ENCODE measurements at regions not wholly inside any gene's neighbourhood (a gene's known extent, or its start where the extent isn't known, plus 50 kb on each side); places are given as distances from the start of the nearest gene placed in this dataset.

DNA sequence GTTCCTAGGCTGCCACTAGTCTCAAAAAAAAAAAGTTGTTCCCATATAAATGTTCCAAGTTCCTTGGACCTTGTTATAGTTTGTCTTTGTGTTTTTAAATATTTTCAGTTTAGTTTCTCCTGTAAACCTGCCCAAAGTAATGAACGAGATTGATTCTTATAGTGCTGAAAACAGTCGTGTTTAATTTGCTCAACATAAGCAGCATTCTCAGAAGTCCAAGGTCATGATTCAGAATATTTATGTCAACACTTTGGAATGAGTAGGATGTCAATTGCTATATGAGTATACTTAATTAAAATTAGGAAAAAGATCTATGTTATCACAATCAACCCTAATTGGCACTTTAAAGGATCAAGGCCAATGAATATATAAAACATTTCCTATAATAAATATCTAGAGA, 510.9 kb downstream of the PPP4R3C start:
- Histone ChIP-seq H4K20me1 (ENCODE audit: control insufficient read depth, insufficient read depth) (no peaks in the 10 kb centered on the region), H3K4me1 (ENCODE audit: control insufficient read depth, insufficient read depth, low read length) (no peaks in the 10 kb centered on the region), H3K27ac (ENCODE audit: control insufficient read depth, insufficient read depth) (no peak overlapping the region), H3K4me2 (ENCODE audit: control insufficient read depth, insufficient read depth) (no peak overlapping the region), H3K79me2 (ENCODE audit: control insufficient read depth, insufficient read depth, low read length) (no peaks in the 10 kb centered on the region), H3K27me3 (replicated peaks in 1 of 2; ENCODE audit: control insufficient read depth in 2 of 2, insufficient read depth in 2 of 2, low read length in 1 of 2) (no peaks in the 10 kb centered on the region), H3K36me3 (ENCODE audit: control insufficient read depth in 2 of 2, insufficient read depth in 2 of 2, low read length in 1 of 2) (no peaks in the 10 kb centered on the region), H3K9me3 (replicated peaks; ENCODE audit: control insufficient read depth, insufficient read depth, low read length) (no peaks in the 10 kb centered on the region), H2AFZ (ENCODE audit: control insufficient read depth, low read depth, low read length) (no peak overlapping the region), H3K4me3 (no peak overlapping the region), H3K9ac (ENCODE audit: control insufficient read depth, insufficient read depth, low read length) (no peak overlapping the region)
- POLR2A ChIA-PET = no interaction called here
- in situ Hi-C loops (cut with MboI) (no loop called here), intact Hi-C loops (cut with micrococcal nuclease; ENCODE audit: unreplicated experiment) (no loop called here)
- WGBS (ENCODE audit: insufficient coverage, insufficient replicate concordance, low lambda C conversion rate, missing lambda C conversion rate) = 0% methylated on average over 2 of the region's 2 CpGs
- RAD21 ChIA-PET (ENCODE audit: unreplicated experiment) = no interaction called here
- SMC1A ChIA-PET (ENCODE audit: uncharacterized antibody, unreplicated experiment) = no interaction called here
- TF ChIP-seq, protein P1, sequence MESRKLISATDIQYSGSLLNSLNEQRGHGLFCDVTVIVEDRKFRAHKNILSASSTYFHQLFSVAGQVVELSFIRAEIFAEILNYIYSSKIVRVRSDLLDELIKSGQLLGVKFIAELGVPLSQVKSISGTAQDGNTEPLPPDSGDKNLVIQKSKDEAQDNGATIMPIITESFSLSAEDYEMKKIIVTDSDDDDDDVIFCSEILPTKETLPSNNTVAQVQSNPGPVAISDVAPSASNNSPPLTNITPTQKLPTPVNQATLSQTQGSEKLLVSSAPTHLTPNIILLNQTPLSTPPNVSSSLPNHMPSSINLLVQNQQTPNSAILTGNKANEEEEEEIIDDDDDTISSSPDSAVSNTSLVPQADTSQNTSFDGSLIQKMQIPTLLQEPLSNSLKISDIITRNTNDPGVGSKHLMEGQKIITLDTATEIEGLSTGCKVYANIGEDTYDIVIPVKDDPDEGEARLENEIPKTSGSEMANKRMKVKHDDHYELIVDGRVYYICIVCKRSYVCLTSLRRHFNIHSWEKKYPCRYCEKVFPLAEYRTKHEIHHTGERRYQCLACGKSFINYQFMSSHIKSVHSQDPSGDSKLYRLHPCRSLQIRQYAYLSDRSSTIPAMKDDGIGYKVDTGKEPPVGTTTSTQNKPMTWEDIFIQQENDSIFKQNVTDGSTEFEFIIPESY (IDR thresholded peaks at IDR 0.05) = no peak
- no peak for TF ChIP-seq RELA (IDR thresholded peaks at IDR 0.05; ENCODE audit: borderline replicate concordance, partially characterized antibody)
- no peak for TF ChIP-seq GATAD2B (conservative IDR thresholded peaks at IDR 0.05; ENCODE audit: low read depth)
- no peak for TF ChIP-seq JUND (IDR thresholded peaks at IDR 0.05; ENCODE audit: low read depth, low read length)
- TF ChIP-seq PML (IDR thresholded peaks at IDR 0.05; ENCODE audit: low read length) = no peak
- TF ChIP-seq, protein P2, sequence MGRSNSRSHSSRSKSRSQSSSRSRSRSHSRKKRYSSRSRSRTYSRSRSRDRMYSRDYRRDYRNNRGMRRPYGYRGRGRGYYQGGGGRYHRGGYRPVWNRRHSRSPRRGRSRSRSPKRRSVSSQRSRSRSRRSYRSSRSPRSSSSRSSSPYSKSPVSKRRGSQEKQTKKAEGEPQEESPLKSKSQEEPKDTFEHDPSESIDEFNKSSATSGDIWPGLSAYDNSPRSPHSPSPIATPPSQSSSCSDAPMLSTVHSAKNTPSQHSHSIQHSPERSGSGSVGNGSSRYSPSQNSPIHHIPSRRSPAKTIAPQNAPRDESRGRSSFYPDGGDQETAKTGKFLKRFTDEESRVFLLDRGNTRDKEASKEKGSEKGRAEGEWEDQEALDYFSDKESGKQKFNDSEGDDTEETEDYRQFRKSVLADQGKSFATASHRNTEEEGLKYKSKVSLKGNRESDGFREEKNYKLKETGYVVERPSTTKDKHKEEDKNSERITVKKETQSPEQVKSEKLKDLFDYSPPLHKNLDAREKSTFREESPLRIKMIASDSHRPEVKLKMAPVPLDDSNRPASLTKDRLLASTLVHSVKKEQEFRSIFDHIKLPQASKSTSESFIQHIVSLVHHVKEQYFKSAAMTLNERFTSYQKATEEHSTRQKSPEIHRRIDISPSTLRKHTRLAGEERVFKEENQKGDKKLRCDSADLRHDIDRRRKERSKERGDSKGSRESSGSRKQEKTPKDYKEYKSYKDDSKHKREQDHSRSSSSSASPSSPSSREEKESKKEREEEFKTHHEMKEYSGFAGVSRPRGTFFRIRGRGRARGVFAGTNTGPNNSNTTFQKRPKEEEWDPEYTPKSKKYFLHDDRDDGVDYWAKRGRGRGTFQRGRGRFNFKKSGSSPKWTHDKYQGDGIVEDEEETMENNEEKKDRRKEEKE (IDR thresholded peaks at IDR 0.05) = no peak
- TF ChIP-seq TBL1XR1 (IDR thresholded peaks at IDR 0.05; ENCODE audit: low read depth, low read length) = no peak
- no peak for TF ChIP-seq ZNF24 (IDR thresholded peaks at IDR 0.05)
- no peak for TF ChIP-seq EP300 (IDR thresholded peaks at IDR 0.05; ENCODE audit: borderline replicate concordance in 1 of 2, control insufficient read depth in 1 of 2, low read depth in 2 of 2, low read length in 2 of 2)
- no peak for TF ChIP-seq IKZF2 (IDR thresholded peaks at IDR 0.05)
- no peak for TF ChIP-seq RAD51 (IDR thresholded peaks at IDR 0.05)
- TF ChIP-seq SPI1 (IDR thresholded peaks at IDR 0.05; ENCODE audit: borderline replicate concordance, insufficient read depth, low read depth, low read length) = no peak
- TF ChIP-seq POLR2A (IDR thresholded peaks at IDR 0.05; ENCODE audit: low read depth, low read length) = no peak
- no peak for TF ChIP-seq MEF2A (IDR thresholded peaks at IDR 0.05; ENCODE audit: insufficient read depth, low read depth, low read length)
- no peak for TF ChIP-seq SMARCA5 (IDR thresholded peaks at IDR 0.05)
- no peak for TF ChIP-seq ATF7 (IDR thresholded peaks at IDR 0.05; ENCODE audit: low read depth)
- TF ChIP-seq TCF12 (IDR thresholded peaks at IDR 0.05; ENCODE audit: low read depth, low read length) = no peak
- TF ChIP-seq NFIC (IDR thresholded peaks at IDR 0.05; ENCODE audit: low read depth, low read length) = no peak
- TF ChIP-seq, protein P3, sequence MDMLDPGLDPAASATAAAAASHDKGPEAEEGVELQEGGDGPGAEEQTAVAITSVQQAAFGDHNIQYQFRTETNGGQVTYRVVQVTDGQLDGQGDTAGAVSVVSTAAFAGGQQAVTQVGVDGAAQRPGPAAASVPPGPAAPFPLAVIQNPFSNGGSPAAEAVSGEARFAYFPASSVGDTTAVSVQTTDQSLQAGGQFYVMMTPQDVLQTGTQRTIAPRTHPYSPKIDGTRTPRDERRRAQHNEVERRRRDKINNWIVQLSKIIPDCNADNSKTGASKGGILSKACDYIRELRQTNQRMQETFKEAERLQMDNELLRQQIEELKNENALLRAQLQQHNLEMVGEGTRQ (IDR thresholded peaks at IDR 0.05; ENCODE audit: borderline replicate concordance, low read depth, low read length) = no peak
- TF ChIP-seq POLR2AphosphoS5 (IDR thresholded peaks at IDR 0.05; ENCODE audit: low read length) = no peak
- no TSS peak for BruUV-seq (replicated peaks)
- DNase-seq (ENCODE audit: low read depth, low spot score) = no peak
- no peak for FAIRE-seq
- no peak for ATAC-seq
- CTCF ChIA-PET = no interaction called here

All from GM12878 (cell line).